GM19455 (cell line): ENCODE measurements at regions not wholly inside any gene's neighbourhood (a gene's known extent, or its start where the extent isn't known, plus 50 kb on each side); places are given as distances from the start of the nearest gene placed in this dataset.
"Not testable (repeated sequence)": the region's sequence is repeated elsewhere in the genome, so short reads cannot be mapped to it uniquely, and the experiment has no call there.

Source experiments
- ATAC-seq: cut with Tn5 transposase; IDR thresholded peaks from one replicate; pipeline ENCODE4 v1.9.1; 2021; ENCODE audit not compliant: unreplicated experiment

DNA sequence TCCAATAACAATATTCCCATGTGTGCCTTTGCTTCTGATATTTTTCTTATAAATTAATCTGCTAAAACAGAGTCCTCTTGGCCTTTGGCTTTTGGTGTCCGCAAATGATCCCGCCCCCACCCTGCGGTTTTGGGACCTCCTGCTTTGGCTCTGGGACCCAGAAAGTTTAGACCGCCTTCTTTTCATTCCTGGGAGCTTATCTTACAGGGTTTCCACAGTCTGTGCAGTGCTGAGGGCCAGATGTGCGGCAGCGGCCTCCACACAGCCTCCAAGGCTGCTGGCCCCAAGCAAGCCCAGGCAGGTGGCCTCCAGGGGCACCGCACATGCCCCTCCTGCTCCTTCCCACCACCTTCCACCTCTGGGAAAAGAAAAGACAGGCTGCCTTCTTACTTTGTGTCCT, 191.5 kb downstream of the ERCC6L2 start:
- ATAC-seq = no peak

DNA sequence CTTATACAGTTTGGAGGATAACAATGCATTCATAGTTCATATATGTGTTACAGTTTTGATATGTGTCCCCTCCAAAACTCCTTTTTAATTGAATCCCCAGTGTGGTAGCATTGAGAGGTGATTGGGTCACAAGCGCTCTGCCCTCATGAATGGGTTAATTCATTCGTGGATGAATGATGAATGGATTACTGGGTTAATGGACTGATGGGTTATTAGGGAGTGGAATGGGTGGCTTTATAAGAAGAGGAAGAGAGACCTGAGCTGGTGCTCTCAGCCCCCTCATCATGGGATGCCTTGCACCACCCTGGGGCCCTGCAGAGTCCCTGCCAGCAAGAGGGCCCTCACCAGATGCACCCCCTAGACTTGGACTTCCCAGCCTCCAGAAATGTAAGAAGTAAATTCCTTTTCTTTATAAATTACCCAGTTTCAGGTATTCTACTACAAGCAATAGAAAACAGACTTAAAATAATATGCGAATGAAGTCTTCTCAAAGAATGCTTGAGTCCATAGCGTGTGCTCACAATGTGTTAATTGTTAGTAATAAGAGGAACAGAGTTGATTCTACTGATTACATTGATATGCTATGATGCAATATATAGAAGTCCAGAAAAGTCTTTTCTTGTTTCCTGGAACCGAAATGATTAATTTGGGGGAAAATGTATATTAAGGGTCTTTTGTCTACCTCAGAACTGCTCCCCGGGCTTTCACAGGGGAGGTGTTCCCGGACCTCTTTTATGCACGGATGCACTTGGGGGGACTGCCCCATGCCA, 190.2 kb downstream of the ERCC6L2 start:
- ATAC-seq = no peak

DNA sequence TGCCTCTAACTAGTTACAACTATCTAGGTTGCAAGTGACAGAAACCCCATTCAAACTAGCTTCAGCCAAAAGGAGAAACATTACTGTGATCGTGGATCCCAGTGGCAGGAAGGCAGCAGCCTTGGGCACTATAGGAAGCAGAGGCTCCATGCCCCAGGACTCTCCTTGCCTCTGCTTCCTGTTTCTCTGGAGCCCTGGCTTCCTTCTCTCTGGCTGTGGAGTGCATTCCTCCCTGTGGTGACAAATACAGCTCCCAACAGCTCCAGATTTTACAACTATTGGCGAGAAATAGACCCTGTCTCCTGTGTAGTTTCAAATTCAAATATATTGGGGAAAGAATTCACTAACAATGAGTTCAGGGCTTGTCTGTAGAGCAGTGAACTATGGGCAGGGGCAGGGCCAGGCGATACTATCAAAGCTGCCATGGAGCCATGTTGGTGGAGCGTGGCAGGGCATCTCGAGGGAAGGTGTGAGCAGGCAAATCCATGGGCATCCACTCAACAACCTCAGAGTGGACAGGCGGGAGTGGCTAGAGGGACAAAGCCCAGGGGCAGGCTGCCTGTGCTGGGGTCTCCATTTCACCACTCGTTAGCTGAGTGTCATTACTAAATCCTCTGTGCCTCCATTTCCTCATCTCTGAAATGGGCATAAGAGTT, 189.5 kb downstream of the ERCC6L2 start:
- no peak for ATAC-seq

DNA sequence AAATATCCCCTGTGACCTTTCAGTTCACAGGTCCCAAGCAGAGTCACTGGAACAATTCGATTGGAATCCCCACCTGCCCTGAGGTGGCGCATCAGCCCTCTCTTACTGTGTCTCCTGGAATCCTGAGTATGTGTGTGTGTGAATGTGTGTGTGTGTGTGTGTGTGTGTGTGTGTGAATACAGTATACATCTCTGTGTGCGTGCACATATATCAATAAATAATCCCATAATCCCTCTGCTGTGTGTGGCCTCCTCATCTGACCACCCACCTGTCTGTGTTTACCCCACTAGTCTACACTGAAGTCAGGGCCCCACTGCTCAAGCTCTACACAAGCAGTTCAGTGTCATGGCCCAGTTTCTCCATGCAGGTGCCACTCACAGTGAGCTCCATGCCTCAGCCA, 187.4 kb downstream of the ERCC6L2 start:
- no peak for ATAC-seq

DNA sequence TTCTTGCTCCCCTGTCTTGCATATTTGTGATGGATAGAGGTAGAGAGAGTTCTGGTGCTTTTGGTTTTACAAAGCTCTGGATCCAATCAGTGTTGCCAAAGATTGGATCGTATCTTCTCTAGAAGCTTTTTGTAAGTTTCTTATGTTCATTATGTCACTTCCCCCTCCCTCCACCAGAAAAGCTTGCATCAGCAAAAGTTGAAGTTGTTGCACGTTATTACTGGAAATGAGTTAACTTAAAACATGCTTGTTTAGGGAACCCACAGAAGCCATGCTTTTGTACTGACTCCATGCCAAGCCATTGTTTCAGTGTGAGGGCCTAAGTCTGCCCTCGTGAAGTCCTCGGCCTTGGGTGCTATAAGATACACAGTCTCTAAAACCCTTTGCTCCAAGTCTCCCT, 186.5 kb downstream of the ERCC6L2 start:
- no peak for ATAC-seq

DNA sequence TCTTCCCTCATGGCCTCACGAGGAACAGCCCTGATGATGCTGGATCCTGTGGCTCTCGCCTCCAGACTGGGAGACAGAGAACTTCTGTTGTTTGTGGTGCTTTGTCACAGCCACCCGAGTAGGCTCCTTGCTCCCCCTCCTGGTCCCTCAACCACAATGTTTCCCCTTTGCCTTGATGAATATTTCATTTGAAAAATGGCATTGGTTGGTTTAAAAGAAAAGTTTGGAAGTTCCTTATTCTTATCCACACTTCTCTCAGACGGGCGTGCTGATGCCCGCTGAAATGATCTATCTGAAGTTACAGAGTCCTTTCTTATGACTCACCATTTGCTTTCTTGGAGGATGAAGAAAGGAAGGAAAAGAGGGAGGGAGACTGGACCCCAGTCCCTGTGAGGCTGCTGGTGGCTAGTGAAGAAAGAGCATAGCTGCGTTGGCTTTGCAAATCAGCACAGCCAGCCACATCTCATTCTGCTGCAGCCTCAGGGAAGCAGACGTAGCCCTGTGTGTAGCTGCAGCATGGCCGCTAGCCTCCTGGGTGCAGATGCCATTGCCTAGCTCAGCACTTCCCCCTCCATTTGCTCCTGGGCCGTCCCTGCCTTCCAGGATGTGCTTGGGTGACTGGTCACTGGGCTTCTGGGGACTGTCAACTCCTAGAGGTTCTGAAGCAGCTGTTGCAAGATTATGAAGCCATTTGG, 185.9 kb downstream of the ERCC6L2 start:
- ATAC-seq = no peak

DNA sequence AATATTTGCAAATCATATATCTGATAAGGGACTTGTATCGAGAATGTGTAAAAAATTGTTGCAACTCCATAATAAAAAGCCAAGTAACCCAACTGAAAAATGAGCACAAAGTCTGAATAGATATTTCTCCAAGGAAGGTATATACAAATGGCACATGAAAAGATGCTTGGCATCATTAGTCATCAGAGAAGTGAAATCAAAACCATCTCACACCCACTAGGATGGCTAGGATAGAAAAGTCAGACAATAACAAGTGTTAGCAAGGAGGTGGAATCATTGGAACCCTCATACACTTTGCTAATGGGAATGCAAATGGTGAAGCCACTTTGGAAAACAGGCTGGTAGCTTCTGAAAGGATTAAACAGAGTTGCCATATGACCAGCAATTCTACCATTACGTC, 182.7 kb downstream of the ERCC6L2 start:
- no peak for ATAC-seq

DNA sequence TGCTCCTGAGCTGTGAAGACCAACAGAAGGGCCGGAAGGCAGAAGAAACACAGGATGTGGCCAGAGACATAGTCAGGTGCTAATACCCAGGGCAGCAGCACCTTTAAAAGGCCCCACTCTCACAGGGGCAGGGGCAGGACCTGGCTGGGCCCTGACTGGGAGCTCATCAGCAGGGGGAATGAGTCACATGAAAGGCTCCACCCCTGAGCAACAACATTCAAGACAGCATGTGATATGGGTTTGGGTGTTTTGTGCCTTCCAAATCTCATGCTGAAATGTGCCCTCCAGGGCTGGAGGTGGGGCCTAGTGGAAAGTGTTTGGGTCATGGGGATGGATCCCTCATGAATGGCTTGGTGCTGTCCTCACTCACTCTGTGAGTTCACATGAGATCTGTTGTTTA, 181.7 kb downstream of the ERCC6L2 start:
- ATAC-seq = no peak

DNA sequence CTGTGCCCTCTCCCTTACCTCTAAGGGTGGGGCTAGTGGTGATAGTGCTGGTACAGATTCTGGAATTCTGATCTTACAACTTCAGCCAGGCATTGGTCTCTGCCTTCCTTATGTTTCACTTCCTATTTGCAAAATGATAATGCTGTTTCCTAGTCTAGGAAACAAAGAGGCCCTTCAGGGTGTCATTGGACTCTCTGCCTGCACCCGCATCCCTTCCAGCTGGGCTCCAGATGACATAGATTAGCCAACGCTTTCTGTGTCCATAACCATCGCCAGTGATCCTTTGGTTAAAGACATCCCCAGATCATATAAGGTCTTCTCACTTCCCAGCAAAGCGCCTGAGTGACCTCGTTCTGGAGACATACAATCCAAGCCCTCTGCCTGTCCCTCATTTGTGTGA, 180.7 kb downstream of the ERCC6L2 start:
- ATAC-seq = no peak

DNA sequence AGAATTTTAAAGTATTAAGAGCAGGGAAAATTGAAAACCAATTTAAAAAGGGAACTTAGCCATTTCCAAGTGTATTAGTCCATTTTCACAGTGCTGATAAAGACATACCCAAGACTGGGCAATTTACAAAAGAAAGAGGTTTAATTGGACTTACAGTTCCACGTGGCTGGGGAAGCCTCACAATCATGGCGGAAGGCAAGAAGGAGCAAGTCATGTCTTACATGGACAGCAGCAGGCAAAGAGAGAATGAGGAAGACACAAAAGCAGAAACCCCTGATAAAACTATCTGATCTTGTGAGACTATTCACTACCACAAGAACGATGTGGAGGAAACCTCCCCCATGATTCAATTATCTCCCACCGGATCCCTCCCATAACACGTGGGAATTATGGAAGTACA, 178.8 kb downstream of the ERCC6L2 start:
- not testable (repeated sequence) for ATAC-seq

DNA sequence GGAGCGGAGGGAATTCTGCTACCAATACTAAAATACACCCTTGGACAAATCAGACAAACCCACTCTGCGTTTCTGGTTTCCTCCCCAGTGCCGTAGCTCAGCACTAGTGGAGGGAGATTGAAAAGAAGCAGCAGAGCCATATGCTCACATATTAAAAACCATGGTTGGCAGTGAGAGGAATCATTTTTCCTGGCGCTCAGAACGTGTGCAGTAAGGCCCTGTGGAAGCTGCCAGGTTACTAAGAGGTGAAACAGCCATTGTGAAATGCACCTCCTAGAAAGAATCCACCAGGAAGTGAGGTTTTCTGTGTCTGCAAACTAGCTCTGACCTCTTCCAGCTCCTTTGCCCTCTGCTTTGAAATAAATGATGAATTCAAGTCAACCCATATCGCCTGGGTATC, 177.2 kb downstream of the ERCC6L2 start:
- ATAC-seq = no peak

DNA sequence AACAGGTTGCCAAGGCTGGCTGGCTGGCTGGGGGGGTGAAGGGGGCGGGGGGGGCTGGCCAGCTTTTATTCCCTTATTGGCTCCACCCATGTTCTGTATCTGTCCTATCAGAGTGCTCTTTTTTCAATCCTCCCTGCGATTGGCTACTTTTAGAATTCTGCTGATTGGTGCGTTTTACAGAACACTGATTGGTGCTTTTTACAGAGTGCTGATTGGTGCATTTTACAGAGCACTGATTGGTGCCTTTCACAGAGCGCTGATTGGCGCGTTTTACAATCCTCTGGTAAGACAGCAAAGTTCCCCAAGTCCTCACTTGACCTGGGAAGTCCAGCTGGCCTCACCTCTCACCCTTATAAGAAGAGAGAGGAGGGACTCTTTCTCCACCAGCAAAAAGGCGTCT, 175.9 kb downstream of the ERCC6L2 start:
- no peak for ATAC-seq

DNA sequence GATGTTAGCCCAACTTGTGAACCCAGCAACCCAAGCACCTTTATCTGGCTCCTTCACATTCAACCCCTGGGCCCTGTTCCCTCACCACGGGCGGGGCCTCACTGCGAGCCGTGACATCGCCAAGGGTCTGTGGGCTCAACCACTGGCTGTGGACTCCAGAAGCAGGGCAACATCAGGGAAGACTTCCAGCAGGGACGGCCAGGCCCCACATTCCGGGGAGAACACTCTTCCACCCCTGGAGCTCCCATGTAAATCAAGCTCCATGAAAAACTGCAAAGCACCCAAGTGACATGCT, 175.3 kb downstream of the ERCC6L2 start:
- ATAC-seq = no peak

DNA sequence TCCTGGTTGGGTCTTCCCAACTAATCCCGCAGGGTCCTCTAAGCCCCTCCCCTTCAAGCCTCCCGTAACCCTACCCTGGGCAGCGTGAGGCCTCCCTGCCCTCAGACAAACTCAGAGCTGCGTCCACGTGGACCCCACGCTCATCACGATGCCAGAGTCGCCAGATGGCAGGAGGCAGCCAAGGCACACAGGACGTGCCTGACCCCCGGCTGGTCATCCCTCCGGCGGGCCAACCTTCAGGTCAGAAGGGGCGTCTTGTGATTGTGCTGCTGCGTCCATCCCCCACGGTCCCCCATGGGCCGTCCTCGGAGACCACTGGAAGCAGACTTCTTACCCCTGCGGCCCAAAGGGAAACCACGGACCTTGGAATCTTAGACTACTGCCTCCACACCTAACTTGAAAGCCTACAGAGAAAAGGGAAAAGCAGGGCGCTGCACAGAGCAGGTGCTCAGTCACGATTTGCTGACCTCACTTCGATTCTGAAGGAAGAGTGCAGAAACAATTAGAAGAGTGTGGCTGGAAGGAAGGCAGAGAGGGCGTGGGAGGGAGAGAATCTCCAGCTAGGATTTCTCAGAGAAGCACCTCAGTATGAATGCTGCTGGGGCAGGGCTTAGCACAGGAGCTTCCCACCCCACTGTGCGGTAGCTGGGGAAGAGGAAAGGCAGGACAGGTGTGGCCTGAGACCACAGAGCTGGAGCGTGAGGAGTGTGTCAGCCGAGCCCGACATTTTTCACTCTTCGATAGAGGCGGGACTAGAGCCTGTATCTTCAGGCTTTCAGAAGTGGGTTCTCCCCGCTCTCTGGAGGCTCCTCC, 174.8 kb downstream of the ERCC6L2 start:
- ATAC-seq = no peak

DNA sequence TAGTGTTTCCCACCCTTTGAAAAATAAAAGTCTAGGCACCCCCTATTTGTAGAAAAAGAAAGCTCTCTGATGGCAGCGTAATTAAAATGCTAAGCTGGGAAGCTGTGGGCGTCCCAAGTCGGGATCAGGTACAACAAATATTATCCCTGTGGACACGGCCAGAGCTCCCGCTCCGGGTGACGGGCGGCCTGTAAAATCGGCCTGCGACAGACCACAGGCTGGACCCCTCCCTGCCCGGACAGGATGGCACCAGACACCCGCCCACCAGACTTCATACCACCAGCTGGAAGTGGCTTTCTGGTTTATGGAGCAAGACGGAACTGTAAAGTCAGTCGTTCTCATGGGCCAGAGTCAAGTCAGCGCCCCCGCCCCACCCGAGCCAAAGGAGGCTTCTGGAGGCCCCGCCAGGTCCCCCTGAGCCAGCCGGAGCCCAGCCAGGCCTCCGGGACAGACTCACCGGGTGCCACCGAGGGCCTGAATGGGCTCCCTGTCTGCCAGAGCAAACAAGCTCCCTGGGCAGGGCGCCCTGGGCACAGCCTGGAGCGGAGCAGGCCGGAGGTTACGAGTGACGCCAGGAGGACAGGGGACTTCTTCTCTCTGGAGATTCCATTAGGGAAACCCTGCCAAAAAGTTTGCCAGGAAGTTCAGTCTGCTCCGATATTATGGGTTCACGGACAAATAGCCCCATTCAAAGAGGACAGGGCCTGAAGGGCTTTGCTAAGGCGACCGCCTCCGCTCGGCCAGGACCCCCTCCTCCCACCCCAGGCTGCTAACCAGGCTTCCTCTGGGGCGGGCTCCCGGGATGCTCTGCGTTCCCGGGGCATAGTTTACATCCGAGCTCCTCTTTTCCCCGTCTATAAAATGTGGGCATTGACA, 173.7 kb downstream of the ERCC6L2 start:
- ATAC-seq = no peak

DNA sequence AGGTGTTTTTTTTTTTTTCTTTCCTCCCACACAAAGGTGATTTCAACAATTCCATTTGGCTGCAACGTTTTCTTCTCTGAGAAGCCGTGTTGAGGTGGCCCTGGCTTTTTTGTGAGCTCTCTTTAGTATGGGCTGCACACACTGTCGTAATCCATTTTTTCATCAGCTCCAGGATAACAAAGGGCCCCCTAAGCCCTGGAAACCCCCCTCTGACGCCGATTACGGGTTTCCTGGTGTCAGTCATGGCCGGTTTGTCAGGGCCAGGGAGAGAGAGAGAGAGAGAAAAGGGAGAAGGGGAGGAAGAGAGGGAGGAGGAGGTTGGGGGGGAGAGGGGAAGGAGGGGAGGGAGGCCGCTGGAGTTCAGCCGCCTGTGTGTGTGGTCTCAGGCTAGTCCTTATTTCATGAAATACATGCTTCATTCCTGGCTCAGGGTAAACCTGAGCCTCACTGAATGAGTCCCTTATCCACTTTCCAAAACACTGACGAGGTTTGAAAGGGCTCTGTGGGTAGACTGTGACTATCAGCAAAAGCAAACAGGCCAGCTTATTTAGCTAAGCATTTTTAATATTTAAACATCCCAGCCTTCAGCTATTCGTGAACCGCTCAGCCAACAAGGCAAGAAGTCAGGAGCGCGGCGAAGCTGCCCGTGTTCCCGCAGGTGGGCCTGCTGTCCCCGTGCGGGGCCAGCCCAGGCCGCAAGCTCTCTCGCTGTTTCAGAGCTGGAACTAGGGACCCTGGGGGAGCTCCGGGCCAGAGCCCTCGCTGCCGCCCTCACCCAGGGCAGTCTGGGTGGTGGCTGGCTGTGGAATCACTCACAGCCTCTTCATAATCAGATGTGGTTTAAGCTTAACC, 172.8 kb downstream of the ERCC6L2 start:
- no peak for ATAC-seq

DNA sequence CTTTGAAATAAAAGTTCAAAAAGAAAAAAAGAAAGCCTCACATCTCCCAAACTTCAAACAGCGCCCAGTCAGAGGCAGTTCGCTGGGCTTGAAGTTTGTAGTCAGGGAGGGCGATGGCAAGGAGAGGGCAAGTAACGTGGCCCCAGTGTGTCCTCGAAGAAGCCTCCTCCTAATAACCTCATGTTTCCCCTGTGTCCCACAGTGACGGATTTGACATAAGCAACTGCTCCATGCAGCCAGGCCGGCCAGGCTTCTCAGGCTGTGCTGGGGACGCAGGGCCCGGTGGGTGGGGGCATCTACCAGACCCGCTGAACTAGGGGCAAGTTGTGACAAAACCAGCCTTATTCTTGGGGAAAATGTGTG, 172.2 kb downstream of the ERCC6L2 start:
- ATAC-seq = no peak

DNA sequence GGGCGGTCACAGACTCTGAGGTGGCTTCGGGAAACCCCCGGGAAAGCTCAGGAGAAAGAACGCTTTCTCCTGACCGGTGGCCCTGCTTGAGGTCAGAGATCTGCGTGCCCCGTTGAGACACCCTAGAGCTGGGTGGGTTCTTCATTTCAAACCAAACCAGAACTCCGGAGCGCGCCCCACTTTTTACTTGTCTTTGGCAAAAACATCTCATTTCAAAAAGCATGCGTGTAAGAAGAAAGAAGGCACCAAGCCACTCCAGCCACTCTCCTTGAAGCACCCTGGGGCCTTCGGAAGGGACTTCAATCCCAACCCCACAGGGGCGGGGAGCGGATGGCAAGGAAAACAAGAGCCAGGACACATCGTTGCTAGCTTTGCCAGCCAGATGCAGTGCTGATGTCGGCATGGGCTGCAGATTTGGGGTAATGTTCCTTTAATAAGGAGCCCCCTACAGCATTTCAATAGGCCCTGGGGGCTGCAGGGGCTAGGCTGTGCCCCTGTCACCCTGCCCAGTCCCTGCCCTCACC, 171.7 kb downstream of the ERCC6L2 start:
- ATAC-seq = no peak

DNA sequence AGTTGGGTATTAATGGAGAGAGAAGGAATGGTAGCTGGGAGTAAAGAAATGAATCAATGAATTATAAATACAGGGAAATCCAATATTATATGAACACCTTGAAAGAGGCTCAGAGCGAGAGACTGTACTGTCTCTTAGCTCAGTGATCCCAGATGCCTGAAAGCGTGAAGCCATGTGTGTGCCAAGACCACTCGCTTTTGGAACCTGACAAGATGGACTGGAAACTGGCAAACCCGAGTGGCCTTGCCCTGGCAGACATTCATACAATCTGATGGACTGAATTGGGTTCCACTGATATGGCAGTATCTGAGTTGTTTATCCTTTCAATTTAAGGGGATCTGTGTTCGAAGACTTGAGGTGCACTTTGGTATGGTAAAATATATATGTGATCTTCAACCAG, 170.3 kb downstream of the ERCC6L2 start:
- no peak for ATAC-seq

DNA sequence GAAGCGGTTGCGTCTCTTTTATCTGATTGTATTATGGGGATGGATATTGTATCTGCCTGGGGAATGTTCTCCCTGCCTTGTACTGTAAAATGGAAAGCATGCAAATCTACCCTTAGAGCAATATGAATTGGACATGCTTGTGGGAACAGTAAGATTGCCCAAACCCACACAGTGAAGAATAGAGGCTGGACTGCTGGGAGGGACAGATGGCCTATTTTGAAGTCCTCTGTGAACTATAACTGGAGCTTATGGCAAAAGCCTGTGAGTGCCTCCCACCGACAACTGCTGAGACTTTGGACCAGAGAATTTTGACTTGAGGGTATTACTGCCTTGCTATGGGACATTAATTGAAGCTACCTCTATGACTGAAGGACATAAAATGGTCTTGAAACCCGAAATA, 168.9 kb downstream of the ERCC6L2 start:
- ATAC-seq = no peak
